ENCODE measurements at regions not wholly inside any gene's neighbourhood (a gene's known extent, or its start where the extent isn't known, plus 50 kb on each side); places are given as distances from the start of the nearest gene placed in this dataset.

DNA sequence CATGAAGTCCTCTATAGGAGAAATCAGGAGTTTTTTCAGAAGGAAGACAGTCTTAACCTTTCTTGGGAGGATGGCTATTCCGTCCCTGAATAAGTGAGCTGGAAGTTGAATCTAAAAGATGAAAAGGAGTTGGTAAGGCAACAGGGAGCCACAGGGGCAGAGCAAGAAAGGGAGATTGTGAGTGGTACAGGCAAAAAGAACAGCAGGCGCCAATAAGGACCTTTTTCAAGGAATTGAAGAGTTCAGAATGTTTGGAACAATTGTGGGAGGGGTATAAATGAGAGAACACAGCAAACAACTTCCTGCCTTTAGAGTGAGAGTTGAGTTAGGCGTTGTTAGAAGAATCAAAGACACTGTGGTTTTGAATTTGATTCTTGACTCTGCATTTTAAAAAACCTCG lies 1003.7 kb downstream of the EPHA7 start:
- Histone ChIP-seq H3K27me3 (ENCODE audit: insufficient read depth, low read depth, low read length) (no peaks in the 10 kb centered on the region), H3K36me3 (ENCODE audit: insufficient read depth, low read length) (no peaks in the 10 kb centered on the region), H3F3A (ENCODE audit: insufficient read depth, low read length, poor library complexity, severe bottlenecking) (no peaks in the 10 kb centered on the region), H3K9ac (ENCODE audit: low read length) (no peak overlapping the region), H3K79me2 (replicated peaks; ENCODE audit: insufficient read depth, low read length) (no peaks in the 10 kb centered on the region), H3K27ac (ENCODE audit: low read length) (no peak overlapping the region), H3K9me3 (ENCODE audit: low read length) (no peaks in the 10 kb centered on the region), H3K4me2 (ENCODE audit: low read length) (no peak overlapping the region), H2AFZ (ENCODE audit: low read depth, low read length) (no peak overlapping the region), H4K20me1 (ENCODE audit: insufficient read depth) (no peaks in the 10 kb centered on the region), H3K9me2 (ENCODE audit: insufficient read depth, low read length) (no peaks in the 10 kb centered on the region), H3K4me3 (ENCODE audit: low read length) (no peak overlapping the region)
- TF ChIP-seq TAF1 (IDR thresholded peaks at IDR 0.05; ENCODE audit: low read depth) (no peak), POLR2AphosphoS5 (IDR thresholded peaks at IDR 0.05) (no peak), EZH2 (IDR thresholded peaks at IDR 0.05; ENCODE audit: borderline replicate concordance, insufficient read depth, low read length, poor library complexity, severe bottlenecking) (no peak), RAD21 (conservative IDR thresholded peaks at IDR 0.05) (no peak), EP300 (conservative IDR thresholded peaks at IDR 0.05; ENCODE audit: poor library complexity, severe bottlenecking) (no peak), SMC3 (conservative IDR thresholded peaks at IDR 0.05; ENCODE audit: poor library complexity) (no peak), MXI1 (conservative IDR thresholded peaks at IDR 0.05; ENCODE audit: poor library complexity, severe bottlenecking) (no peak)
- TF ChIP-seq, protein P1, sequence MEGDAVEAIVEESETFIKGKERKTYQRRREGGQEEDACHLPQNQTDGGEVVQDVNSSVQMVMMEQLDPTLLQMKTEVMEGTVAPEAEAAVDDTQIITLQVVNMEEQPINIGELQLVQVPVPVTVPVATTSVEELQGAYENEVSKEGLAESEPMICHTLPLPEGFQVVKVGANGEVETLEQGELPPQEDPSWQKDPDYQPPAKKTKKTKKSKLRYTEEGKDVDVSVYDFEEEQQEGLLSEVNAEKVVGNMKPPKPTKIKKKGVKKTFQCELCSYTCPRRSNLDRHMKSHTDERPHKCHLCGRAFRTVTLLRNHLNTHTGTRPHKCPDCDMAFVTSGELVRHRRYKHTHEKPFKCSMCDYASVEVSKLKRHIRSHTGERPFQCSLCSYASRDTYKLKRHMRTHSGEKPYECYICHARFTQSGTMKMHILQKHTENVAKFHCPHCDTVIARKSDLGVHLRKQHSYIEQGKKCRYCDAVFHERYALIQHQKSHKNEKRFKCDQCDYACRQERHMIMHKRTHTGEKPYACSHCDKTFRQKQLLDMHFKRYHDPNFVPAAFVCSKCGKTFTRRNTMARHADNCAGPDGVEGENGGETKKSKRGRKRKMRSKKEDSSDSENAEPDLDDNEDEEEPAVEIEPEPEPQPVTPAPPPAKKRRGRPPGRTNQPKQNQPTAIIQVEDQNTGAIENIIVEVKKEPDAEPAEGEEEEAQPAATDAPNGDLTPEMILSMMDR (IDR thresholded peaks at IDR 0.05; ENCODE audit: poor library complexity, severe bottlenecking), result no peak
- TF ChIP-seq, protein P2, sequence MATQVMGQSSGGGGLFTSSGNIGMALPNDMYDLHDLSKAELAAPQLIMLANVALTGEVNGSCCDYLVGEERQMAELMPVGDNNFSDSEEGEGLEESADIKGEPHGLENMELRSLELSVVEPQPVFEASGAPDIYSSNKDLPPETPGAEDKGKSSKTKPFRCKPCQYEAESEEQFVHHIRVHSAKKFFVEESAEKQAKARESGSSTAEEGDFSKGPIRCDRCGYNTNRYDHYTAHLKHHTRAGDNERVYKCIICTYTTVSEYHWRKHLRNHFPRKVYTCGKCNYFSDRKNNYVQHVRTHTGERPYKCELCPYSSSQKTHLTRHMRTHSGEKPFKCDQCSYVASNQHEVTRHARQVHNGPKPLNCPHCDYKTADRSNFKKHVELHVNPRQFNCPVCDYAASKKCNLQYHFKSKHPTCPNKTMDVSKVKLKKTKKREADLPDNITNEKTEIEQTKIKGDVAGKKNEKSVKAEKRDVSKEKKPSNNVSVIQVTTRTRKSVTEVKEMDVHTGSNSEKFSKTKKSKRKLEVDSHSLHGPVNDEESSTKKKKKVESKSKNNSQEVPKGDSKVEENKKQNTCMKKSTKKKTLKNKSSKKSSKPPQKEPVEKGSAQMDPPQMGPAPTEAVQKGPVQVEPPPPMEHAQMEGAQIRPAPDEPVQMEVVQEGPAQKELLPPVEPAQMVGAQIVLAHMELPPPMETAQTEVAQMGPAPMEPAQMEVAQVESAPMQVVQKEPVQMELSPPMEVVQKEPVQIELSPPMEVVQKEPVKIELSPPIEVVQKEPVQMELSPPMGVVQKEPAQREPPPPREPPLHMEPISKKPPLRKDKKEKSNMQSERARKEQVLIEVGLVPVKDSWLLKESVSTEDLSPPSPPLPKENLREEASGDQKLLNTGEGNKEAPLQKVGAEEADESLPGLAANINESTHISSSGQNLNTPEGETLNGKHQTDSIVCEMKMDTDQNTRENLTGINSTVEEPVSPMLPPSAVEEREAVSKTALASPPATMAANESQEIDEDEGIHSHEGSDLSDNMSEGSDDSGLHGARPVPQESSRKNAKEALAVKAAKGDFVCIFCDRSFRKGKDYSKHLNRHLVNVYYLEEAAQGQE (IDR thresholded peaks at IDR 0.05; ENCODE audit: borderline replicate concordance), result no peak

- no peaks in the 10 kb centered on the region for H3K9me2 ChIP-seq (ENCODE audit: insufficient read depth, low read length)
- H3K79me2 ChIP-seq (replicated peaks; ENCODE audit: insufficient read depth, low read length), result no peaks in the 10 kb centered on the region
- no peaks in the 10 kb centered on the region for H3K9me3 ChIP-seq (ENCODE audit: low read length)
- H3F3A ChIP-seq (ENCODE audit: insufficient read depth, low read length, poor library complexity, severe bottlenecking), result no peaks in the 10 kb centered on the region
- no peaks in the 10 kb centered on the region for H3K27me3 ChIP-seq (ENCODE audit: insufficient read depth, low read depth, low read length)
- no peak overlapping the region for H3K4me3 ChIP-seq (ENCODE audit: low read length)
- H3K27ac ChIP-seq (ENCODE audit: low read length), result no peak overlapping the region
- H3K4me2 ChIP-seq (ENCODE audit: low read length), result no peak overlapping the region
- no peaks in the 10 kb centered on the region for H4K20me1 ChIP-seq (ENCODE audit: insufficient read depth)
- no peak overlapping the region for H2AFZ ChIP-seq (ENCODE audit: low read depth, low read length)
- H3K36me3 ChIP-seq (ENCODE audit: insufficient read depth, low read length), result no peaks in the 10 kb centered on the region
- TF ChIP-seq EZH2 (IDR thresholded peaks at IDR 0.05; ENCODE audit: borderline replicate concordance, insufficient read depth, low read length, poor library complexity, severe bottlenecking) (no peak), SMC3 (conservative IDR thresholded peaks at IDR 0.05; ENCODE audit: poor library complexity) (no peak), RAD21 (conservative IDR thresholded peaks at IDR 0.05) (no peak), TAF1 (IDR thresholded peaks at IDR 0.05; ENCODE audit: low read depth) (no peak), MXI1 (conservative IDR thresholded peaks at IDR 0.05; ENCODE audit: poor library complexity, severe bottlenecking) (no peak), POLR2AphosphoS5 (IDR thresholded peaks at IDR 0.05) (no peak), EP300 (conservative IDR thresholded peaks at IDR 0.05; ENCODE audit: poor library complexity, severe bottlenecking) (no peak)
- TF ChIP-seq, protein P2 (IDR thresholded peaks at IDR 0.05; ENCODE audit: borderline replicate concordance), result no peak
- TF ChIP-seq, protein P1 (IDR thresholded peaks at IDR 0.05; ENCODE audit: poor library complexity, severe bottlenecking), result no peak
- H3K9ac ChIP-seq (ENCODE audit: low read length), result no peak overlapping the region
These were observed 1011.0 kb downstream of the EPHA7 start for GRCh38 chr6:92408350-92408749.
